NCI-H2227 treated with DMSO at 0.1 percent for 48 hours (cell line): ENCODE measurements at regions not wholly inside any gene's neighbourhood (a gene's known extent, or its start where the extent isn't known, plus 50 kb on each side); places are given as distances from the start of the nearest gene placed in this dataset.
"Not testable (repeated sequence)": the region's sequence is repeated elsewhere in the genome, so short reads cannot be mapped to it uniquely, and the experiment has no call there.

Source experiments
- DNase-seq: peaks from one replicate; lab custom pipeline; 2025; lab: John Stamatoyannopoulos, UW

DNA sequence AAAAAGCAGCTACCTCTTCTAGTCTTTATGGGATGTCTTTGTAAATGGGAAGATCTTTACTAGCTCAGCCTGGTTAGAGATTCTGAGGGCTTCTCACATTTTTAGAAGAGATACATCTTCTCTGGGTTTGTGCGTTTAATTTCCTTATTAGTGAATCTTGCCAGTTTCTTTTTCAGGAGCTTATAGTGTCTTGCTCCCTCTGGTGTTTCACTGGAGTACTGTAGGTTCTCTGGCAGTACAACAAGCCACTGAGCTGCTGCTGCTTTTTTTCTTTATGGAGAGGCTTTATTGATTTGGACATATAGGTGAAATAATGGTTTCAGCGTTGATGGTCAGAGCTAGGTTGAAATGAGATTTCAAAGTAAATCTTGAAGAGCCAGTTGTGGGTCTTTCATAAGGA is 82.9 kb downstream of the LAS1L start:
- no peak for DNase-seq

GRCh38 chrX:65420154-65420553 is 114.4 kb downstream of the LAS1L start:
- DNase-seq = no peak

GRCh38 chrX:65407662-65408061 is 126.9 kb downstream of the LAS1L start:
- not testable (repeated sequence) for DNase-seq

DNA sequence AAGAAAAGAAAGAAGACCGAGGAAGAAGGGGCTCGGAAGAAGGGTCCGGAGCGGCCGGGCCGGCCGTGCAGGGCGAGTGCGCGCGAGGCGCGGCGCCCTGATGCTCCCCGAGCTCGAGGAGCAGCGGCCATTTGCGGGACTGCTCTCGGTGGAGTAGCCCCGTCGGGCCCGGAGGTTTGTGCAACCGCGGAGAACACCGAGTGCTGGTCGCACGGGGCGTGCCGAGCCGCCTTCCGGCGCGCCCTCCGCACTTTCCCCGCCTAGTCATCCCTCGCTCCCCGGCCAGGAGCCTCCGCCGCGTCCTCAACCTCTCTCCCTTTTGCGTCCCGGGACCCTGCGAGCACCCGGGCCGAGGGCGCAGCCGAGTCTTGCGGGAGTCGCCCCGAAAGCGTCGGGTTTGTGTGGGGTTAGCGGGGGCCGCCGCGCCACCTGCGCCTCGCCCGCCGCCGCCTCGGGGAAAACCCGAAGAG is 127.4 kb downstream of the LAS1L start:
- no peak for DNase-seq

GRCh38 chrX:65406532-65406931 is 128.1 kb downstream of the LAS1L start:
- DNase-seq = peak; percentile 1

DNA sequence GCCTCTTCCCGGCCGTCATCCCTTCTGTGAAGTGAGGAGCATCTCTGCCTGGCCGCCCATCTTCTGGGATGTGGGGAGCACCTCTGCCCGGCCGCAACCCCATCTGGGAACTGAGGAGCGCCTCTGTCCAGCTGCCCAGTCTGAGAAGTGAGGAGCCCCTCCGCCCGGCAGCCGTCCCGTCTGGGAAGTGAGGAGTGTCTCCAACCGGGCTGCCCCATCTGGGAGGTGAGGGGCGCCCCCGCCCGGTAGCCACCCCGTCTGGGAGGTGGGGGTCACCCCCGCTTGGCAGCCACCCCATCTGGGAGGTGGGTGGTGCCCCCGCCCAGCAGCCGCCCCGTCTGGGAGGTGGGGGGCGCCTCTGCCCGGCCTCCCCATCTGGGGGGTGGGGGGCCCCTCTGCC is 142.3 kb downstream of the LAS1L start:
- DNase-seq = no peak

- not testable (repeated sequence) for DNase-seq
These were observed 145.5 kb downstream of the LAS1L start for GRCh38 chrX:65389120-65389519.
